WTC11 (cell line): ENCODE measurements at regions not wholly inside any gene's neighbourhood (a gene's known extent, or its start where the extent isn't known, plus 50 kb on each side); places are given as distances from the start of the nearest gene placed in this dataset.

ENCODE experiments used
- ATAC-seq: fragments of 200-7000 bp; cut with Tn5 transposase; 2 replicates; pipeline ENCODE4 v1.10.0; 2021; ENCODE audit warnings: mild to moderate bottlenecking, moderate library complexity
- CTCF ChIA-PET: fragments of 300-600 bp; sonication (Branson Sonifier 250); formaldehyde crosslinking; loops from one replicate; lab custom pipeline; 2021; ENCODE audit warnings: antibody characterized with exemption; lab: Charles Lee
- POLR2A ChIA-PET: fragments of 350-600 bp; sonication (Branson Sonifier 250); formaldehyde crosslinking; loops from one replicate; lab custom pipeline; 2021; ENCODE audit warnings: antibody characterized with exemption; lab: Charles Lee
- DNase-seq: peaks from one replicate; pipeline ENCODE4 v3.0.0; 2021; ENCODE audit warnings: low spot score
- H3K27ac Mint-ChIP-seq: 2 replicates; pipeline ENCODE4 v1.8.0; 2021; ENCODE audit warnings: mixed read lengths
- H3K27me3 Mint-ChIP-seq: 2 replicates; pipeline ENCODE4 v1.8.0; 2021; ENCODE audit warnings: low read depth, mild to moderate bottlenecking, moderate library complexity, mixed read lengths
- H3K36me3 Mint-ChIP-seq: 2 replicates; pipeline ENCODE4 v1.8.0; 2021; ENCODE audit warnings: mixed read lengths
- H3K4me1 Mint-ChIP-seq: 2 replicates; pipeline ENCODE4 v1.8.0; 2022; ENCODE audit warnings: mixed read lengths
- H3K4me3 Mint-ChIP-seq: 2 replicates; pipeline ENCODE4 v1.8.0; 2021; ENCODE audit warnings: mild to moderate bottlenecking, moderate library complexity, mixed read lengths
- H3K9me3 Mint-ChIP-seq: 2 replicates; pipeline ENCODE4 v1.8.0; 2021; ENCODE audit warnings: mixed read lengths
- ATF1 ChIP-seq: sonication (generic); formaldehyde crosslinking; IDR thresholded peaks from 2 replicates; pipeline ENCODE4 v1.8.1; 2023; ENCODE audit warnings: mild to moderate bottlenecking, moderate library complexity, missing genetic modification reagents
- CBFB ChIP-seq: sonication (generic); formaldehyde crosslinking; IDR thresholded peaks from 2 replicates; pipeline ENCODE4 v1.8.1; 2022; ENCODE audit warnings: mild to moderate bottlenecking, low read depth, missing genetic modification reagents
- CREM ChIP-seq: sonication (generic); formaldehyde crosslinking; IDR thresholded peaks from 2 replicates; pipeline ENCODE4 v1.8.1; 2022; ENCODE audit warnings: mild to moderate bottlenecking, missing genetic modification reagents, moderate library complexity
- ETV6 ChIP-seq: sonication (generic); formaldehyde crosslinking; IDR thresholded peaks from 2 replicates; pipeline ENCODE4 v1.8.1; 2022; ENCODE audit warnings: mild to moderate bottlenecking, missing genetic modification reagents
- FOXP1 ChIP-seq: sonication (generic); formaldehyde crosslinking; IDR thresholded peaks from 2 replicates; pipeline ENCODE4 v1.8.0; 2022; ENCODE audit warnings: missing genetic modification reagents, mild to moderate bottlenecking, moderate library complexity, borderline replicate concordance
- GABPB1 ChIP-seq: sonication (generic); formaldehyde crosslinking; IDR thresholded peaks from 2 replicates; pipeline ENCODE4 v1.8.1; 2023; ENCODE audit warnings: mild to moderate bottlenecking, missing genetic modification reagents
- JAZF1 ChIP-seq: fragments of 250-450 bp; sonication (Bioruptor Pico); IDR thresholded peaks from 2 replicates; pipeline ENCODE4 v1.9.0; 2021; ENCODE audit warnings: moderate library complexity, mild to moderate bottlenecking, inconsistent platforms
- MYBL2 ChIP-seq: sonication (generic); formaldehyde crosslinking; IDR thresholded peaks from 2 replicates; pipeline ENCODE4 v1.8.1; 2023; ENCODE audit warnings: mild to moderate bottlenecking, moderate library complexity, missing genetic modification reagents
- NFATC4 ChIP-seq: fragments of 250-450 bp; sonication (Bioruptor Pico); IDR thresholded peaks from 2 replicates; pipeline ENCODE4 v1.9.0; 2021; ENCODE audit warnings: mild to moderate bottlenecking
- RELA ChIP-seq: sonication (generic); formaldehyde crosslinking; IDR thresholded peaks from 2 replicates; pipeline ENCODE4 v1.8.1; 2022; ENCODE audit warnings: missing genetic modification reagents, mild to moderate bottlenecking, borderline replicate concordance
- RORB ChIP-seq: fragments of 250-450 bp; sonication (Bioruptor Pico); IDR thresholded peaks from 2 replicates; pipeline ENCODE4 v1.9.0; 2021; ENCODE audit warnings: mild to moderate bottlenecking
- SMAD4 ChIP-seq: sonication (generic); formaldehyde crosslinking; IDR thresholded peaks from 2 replicates; pipeline ENCODE4 v1.8.0; 2022; ENCODE audit warnings: mild to moderate bottlenecking, missing genetic modification reagents
- TCF7 ChIP-seq: sonication (generic); formaldehyde crosslinking; IDR thresholded peaks from 2 replicates; pipeline ENCODE4 v1.8.0; 2022; ENCODE audit warnings: mild to moderate bottlenecking, low read depth, missing genetic modification reagents, moderate library complexity
- TEAD1 ChIP-seq: sonication (generic); formaldehyde crosslinking; IDR thresholded peaks from 2 replicates; pipeline ENCODE4 v1.8.0; 2022; ENCODE audit warnings: mild to moderate bottlenecking, missing genetic modification reagents
- ZNF232 ChIP-seq: sonication (generic); formaldehyde crosslinking; IDR thresholded peaks from 2 replicates; pipeline ENCODE4 v1.8.0; 2022; ENCODE audit warnings: mild to moderate bottlenecking, missing genetic modification reagents
- TF ChIP-seq, protein P1 (sequence below): sonication (generic); formaldehyde crosslinking; IDR thresholded peaks from 2 replicates; pipeline ENCODE4 v1.8.1; 2022; ENCODE audit warnings: mild to moderate bottlenecking, moderate library complexity, missing genetic modification reagents
- TF ChIP-seq, protein P2 (sequence below): fragments of 250-450 bp; sonication (Bioruptor Pico); IDR thresholded peaks from 2 replicates; pipeline ENCODE4 v1.9.0; 2021; ENCODE audit warnings: mild to moderate bottlenecking, borderline replicate concordance
- TF ChIP-seq, protein P3 (sequence below): sonication (generic); formaldehyde crosslinking; IDR thresholded peaks from 2 replicates; pipeline ENCODE4 v1.8.1; 2022; ENCODE audit warnings: low read depth, mild to moderate bottlenecking, moderate library complexity, missing genetic modification reagents, borderline replicate concordance
- TF ChIP-seq, protein P4 (sequence below): sonication (generic); formaldehyde crosslinking; IDR thresholded peaks from 2 replicates; pipeline ENCODE4 v1.8.1; 2023; ENCODE audit warnings: mild to moderate bottlenecking, missing genetic modification reagents, moderate library complexity
- TF ChIP-seq, protein P5 (sequence below): sonication (generic); formaldehyde crosslinking; IDR thresholded peaks from 2 replicates; pipeline ENCODE4 v1.8.1; 2023; ENCODE audit warnings: mild to moderate bottlenecking, missing genetic modification reagents, borderline replicate concordance
- TF ChIP-seq, protein P6 (sequence below): sonication (generic); formaldehyde crosslinking; conservative IDR thresholded peaks from 2 replicates; pipeline ENCODE4 v1.8.1; 2022; ENCODE audit warnings: mild to moderate bottlenecking, missing genetic modification reagents

DNA sequence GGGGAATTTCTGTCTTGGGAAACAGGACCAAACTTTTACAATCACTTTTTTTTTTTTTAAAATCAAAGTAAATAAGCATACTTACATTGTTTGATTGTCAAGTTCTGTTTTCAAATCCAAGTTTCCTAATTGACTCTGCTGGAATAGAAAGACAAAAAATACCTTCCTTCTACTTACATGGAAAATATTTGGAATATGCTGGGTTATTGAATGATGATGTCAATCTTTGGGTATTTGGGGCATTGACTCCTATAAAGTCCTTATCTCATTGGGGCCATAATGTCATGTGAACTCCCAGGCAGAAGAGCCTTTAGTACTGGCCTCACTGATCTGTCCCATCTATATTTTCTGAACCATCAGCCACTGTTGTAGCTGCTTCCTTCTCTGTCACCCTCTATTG is 122.6 kb upstream of the NOX3 start (continued):
- TF ChIP-seq ATF1 (CRISPR knock-in tag): no peak
- TF ChIP-seq NFATC4 (CRISPR knock-in tag): no peak
- TF ChIP-seq, all 79 proteins: peak for 0

DNA sequence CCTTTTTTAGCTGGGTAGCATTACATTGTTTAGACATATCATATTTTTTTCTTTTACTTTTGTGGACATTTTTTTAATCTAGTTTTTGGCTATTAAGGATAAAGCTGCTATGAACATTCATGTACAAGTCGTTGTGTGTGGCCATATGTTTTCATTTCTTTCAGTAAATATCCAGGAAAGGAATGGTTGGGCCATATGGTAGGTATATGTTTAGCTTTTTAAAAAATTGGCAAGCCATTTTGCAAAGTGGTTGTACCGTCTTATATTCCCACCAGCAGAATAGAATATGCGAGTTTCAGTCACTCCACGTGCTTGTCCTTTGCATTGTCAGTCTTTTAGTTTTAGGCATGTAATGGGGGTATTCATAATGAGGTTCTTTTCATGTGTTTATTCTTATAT is 106.3 kb upstream of the NOX3 start:
- POLR2A ChIA-PET: no interaction called here
- CTCF ChIA-PET: no interaction called here
- Mint-ChIP-seq H3K4me3 (no peak overlapping the region), H3K4me1 (peaks cover 6% of the 10 kb centered on the region), H3K9me3 (peaks cover 31% of the 10 kb centered on the region), H3K36me3 (peaks cover 18% of the 10 kb centered on the region), H3K27me3 (no peaks in the 10 kb centered on the region), H3K27ac (no peak overlapping the region)
- TF ChIP-seq, protein P1, sequence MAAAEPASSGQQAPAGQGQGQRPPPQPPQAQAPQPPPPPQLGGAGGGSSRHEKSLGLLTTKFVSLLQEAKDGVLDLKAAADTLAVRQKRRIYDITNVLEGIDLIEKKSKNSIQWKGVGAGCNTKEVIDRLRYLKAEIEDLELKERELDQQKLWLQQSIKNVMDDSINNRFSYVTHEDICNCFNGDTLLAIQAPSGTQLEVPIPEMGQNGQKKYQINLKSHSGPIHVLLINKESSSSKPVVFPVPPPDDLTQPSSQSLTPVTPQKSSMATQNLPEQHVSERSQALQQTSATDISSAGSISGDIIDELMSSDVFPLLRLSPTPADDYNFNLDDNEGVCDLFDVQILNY (CRISPR knock-in tag): no peak
- TF ChIP-seq ZNF232 (CRISPR knock-in tag): no peak
- no peak for TF ChIP-seq CREM (CRISPR knock-in tag)
- TF ChIP-seq TEAD1 (CRISPR knock-in tag): no peak
- TF ChIP-seq MYBL2 (CRISPR knock-in tag): no peak
- TF ChIP-seq, protein P2, sequence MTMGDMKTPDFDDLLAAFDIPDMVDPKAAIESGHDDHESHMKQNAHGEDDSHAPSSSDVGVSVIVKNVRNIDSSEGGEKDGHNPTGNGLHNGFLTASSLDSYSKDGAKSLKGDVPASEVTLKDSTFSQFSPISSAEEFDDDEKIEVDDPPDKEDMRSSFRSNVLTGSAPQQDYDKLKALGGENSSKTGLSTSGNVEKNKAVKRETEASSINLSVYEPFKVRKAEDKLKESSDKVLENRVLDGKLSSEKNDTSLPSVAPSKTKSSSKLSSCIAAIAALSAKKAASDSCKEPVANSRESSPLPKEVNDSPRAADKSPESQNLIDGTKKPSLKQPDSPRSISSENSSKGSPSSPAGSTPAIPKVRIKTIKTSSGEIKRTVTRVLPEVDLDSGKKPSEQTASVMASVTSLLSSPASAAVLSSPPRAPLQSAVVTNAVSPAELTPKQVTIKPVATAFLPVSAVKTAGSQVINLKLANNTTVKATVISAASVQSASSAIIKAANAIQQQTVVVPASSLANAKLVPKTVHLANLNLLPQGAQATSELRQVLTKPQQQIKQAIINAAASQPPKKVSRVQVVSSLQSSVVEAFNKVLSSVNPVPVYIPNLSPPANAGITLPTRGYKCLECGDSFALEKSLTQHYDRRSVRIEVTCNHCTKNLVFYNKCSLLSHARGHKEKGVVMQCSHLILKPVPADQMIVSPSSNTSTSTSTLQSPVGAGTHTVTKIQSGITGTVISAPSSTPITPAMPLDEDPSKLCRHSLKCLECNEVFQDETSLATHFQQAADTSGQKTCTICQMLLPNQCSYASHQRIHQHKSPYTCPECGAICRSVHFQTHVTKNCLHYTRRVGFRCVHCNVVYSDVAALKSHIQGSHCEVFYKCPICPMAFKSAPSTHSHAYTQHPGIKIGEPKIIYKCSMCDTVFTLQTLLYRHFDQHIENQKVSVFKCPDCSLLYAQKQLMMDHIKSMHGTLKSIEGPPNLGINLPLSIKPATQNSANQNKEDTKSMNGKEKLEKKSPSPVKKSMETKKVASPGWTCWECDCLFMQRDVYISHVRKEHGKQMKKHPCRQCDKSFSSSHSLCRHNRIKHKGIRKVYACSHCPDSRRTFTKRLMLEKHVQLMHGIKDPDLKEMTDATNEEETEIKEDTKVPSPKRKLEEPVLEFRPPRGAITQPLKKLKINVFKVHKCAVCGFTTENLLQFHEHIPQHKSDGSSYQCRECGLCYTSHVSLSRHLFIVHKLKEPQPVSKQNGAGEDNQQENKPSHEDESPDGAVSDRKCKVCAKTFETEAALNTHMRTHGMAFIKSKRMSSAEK (CRISPR knock-in tag): no peak
- no peak for TF ChIP-seq SMAD4 (CRISPR knock-in tag)
- TF ChIP-seq, protein P3, sequence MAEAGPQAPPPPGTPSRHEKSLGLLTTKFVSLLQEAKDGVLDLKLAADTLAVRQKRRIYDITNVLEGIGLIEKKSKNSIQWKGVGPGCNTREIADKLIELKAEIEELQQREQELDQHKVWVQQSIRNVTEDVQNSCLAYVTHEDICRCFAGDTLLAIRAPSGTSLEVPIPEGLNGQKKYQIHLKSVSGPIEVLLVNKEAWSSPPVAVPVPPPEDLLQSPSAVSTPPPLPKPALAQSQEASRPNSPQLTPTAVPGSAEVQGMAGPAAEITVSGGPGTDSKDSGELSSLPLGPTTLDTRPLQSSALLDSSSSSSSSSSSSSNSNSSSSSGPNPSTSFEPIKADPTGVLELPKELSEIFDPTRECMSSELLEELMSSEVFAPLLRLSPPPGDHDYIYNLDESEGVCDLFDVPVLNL (CRISPR knock-in tag): no peak
- TF ChIP-seq, protein P4, sequence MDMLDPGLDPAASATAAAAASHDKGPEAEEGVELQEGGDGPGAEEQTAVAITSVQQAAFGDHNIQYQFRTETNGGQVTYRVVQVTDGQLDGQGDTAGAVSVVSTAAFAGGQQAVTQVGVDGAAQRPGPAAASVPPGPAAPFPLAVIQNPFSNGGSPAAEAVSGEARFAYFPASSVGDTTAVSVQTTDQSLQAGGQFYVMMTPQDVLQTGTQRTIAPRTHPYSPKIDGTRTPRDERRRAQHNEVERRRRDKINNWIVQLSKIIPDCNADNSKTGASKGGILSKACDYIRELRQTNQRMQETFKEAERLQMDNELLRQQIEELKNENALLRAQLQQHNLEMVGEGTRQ: no peak
- no peak for TF ChIP-seq RELA
- TF ChIP-seq RORB (CRISPR knock-in tag): no peak
- TF ChIP-seq ETV6: no peak
- TF ChIP-seq, protein P5, sequence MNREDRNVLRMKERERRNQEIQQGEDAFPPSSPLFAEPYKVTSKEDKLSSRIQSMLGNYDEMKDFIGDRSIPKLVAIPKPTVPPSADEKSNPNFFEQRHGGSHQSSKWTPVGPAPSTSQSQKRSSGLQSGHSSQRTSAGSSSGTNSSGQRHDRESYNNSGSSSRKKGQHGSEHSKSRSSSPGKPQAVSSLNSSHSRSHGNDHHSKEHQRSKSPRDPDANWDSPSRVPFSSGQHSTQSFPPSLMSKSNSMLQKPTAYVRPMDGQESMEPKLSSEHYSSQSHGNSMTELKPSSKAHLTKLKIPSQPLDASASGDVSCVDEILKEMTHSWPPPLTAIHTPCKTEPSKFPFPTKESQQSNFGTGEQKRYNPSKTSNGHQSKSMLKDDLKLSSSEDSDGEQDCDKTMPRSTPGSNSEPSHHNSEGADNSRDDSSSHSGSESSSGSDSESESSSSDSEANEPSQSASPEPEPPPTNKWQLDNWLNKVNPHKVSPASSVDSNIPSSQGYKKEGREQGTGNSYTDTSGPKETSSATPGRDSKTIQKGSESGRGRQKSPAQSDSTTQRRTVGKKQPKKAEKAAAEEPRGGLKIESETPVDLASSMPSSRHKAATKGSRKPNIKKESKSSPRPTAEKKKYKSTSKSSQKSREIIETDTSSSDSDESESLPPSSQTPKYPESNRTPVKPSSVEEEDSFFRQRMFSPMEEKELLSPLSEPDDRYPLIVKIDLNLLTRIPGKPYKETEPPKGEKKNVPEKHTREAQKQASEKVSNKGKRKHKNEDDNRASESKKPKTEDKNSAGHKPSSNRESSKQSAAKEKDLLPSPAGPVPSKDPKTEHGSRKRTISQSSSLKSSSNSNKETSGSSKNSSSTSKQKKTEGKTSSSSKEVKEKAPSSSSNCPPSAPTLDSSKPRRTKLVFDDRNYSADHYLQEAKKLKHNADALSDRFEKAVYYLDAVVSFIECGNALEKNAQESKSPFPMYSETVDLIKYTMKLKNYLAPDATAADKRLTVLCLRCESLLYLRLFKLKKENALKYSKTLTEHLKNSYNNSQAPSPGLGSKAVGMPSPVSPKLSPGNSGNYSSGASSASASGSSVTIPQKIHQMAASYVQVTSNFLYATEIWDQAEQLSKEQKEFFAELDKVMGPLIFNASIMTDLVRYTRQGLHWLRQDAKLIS (CRISPR knock-in tag): no peak
- TF ChIP-seq, protein P6, sequence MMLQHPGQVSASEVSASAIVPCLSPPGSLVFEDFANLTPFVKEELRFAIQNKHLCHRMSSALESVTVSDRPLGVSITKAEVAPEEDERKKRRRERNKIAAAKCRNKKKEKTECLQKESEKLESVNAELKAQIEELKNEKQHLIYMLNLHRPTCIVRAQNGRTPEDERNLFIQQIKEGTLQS (CRISPR knock-in tag): no peak
- no peak for TF ChIP-seq TCF7 (CRISPR knock-in tag)
- no peak for TF ChIP-seq CBFB
- TF ChIP-seq FOXP1: no peak
- no peak for TF ChIP-seq GABPB1 (CRISPR knock-in tag)
- no peak for TF ChIP-seq JAZF1 (CRISPR knock-in tag)
- no peak for ATAC-seq
- no peak for DNase-seq
